COLO668 (cell line): ENCODE measurements at regions not wholly inside any gene's neighbourhood (a gene's known extent, or its start where the extent isn't known, plus 50 kb on each side); places are given as distances from the start of the nearest gene placed in this dataset.

Experiments
- DNase-seq: peaks from one replicate; lab custom pipeline; 2025; ENCODE audit not compliant: unreplicated experiment; lab: John Stamatoyannopoulos, UW

- DNase-seq = no peak
Observed at GRCh38 chr16:85545227-85545818, 67.8 kb upstream of the GSE1 start.

- no peak for DNase-seq
Observed at GRCh38 chr16:85546585-85547447, 66.3 kb upstream of the GSE1 start.

GRCh38 chr16:85548375-85548774, 64.7 kb upstream of the GSE1 start:
- DNase-seq = no peak

GRCh38 chr16:85549766-85550421, 63.2 kb upstream of the GSE1 start:
- no peak for DNase-seq

GRCh38 chr16:85550422-85550864, 62.7 kb upstream of the GSE1 start:
- no peak for DNase-seq

- peak; percentile 41 for DNase-seq
Observed at GRCh38 chr16:85550953-85551924, 61.9 kb upstream of the GSE1 start.

- DNase-seq = no peak
Observed at GRCh38 chr16:85552980-85553435, 60.1 kb upstream of the GSE1 start.

- peak; percentile 90 for DNase-seq
Observed at GRCh38 chr16:85553436-85554113, 59.5 kb upstream of the GSE1 start.

GRCh38 chr16:85554114-85554888, 58.8 kb upstream of the GSE1 start:
- peak; percentile 69 for DNase-seq

GRCh38 chr16:85554889-85555718, 58.0 kb upstream of the GSE1 start:
- DNase-seq = peak; percentile 73

- peak; percentile 50 for DNase-seq
Observed at GRCh38 chr16:85555719-85556455, 57.2 kb upstream of the GSE1 start.

GRCh38 chr16:85556456-85557082, 56.6 kb upstream of the GSE1 start:
- peak; percentile 73 for DNase-seq

GRCh38 chr16:85557083-85557970, 55.8 kb upstream of the GSE1 start:
- DNase-seq = peak; percentile 71

GRCh38 chr16:85557971-85558657, 55.0 kb upstream of the GSE1 start:
- peak; percentile 68 for DNase-seq

- DNase-seq = no peak
Observed at GRCh38 chr16:85560932-85561247, 52.2 kb upstream of the GSE1 start.
